HFF-Myc (cell line): ENCODE measurements at regions not wholly inside any gene's neighbourhood (a gene's known extent, or its start where the extent isn't known, plus 50 kb on each side); places are given as distances from the start of the nearest gene placed in this dataset.

Source experiments
- DNase-seq: peaks from one replicate; pipeline ENCODE4 v3.0.0-alpha.2; 2011; ENCODE audit warnings: low read depth; ENCODE audit errors: extremely low read depth
- H3K4me3 ChIP-seq: replicated peaks from 2 replicates; pipeline ENCODE4 v1.5.1; 2011; ENCODE audit warnings: low read depth, mild to moderate bottlenecking, control low read depth, low read length
- CTCF ChIP-seq: IDR thresholded peaks from 2 replicates; pipeline ENCODE4 v1.5.1; 2012; ENCODE audit warnings: mild to moderate bottlenecking, low read depth, low read length, control low read depth; ENCODE audit errors: missing control alignments

- no peak for TF ChIP-seq CTCF
- H3K4me3 ChIP-seq = no peak overlapping the region
- DNase-seq = no peak
Measured at GRCh38 chr2:16525265-16525887, 140.3 kb downstream of the CYRIA start.

- TF ChIP-seq CTCF = no peak
- no peak for DNase-seq
- H3K4me3 ChIP-seq = no peak overlapping the region
Measured at GRCh38 chr2:16523711-16524110, 141.9 kb downstream of the CYRIA start.

- no peak overlapping the region for H3K4me3 ChIP-seq
- no peak for TF ChIP-seq CTCF
- no peak for DNase-seq
Measured at GRCh38 chr2:16522031-16522831, 143.4 kb downstream of the CYRIA start.

GRCh38 chr2:16520891-16521290 lies 144.7 kb downstream of the CYRIA start:
- H3K4me3 ChIP-seq = no peak overlapping the region
- no peak for DNase-seq
- TF ChIP-seq CTCF = no peak

GRCh38 chr2:16515696-16516095 lies 149.9 kb downstream of the CYRIA start:
- DNase-seq = no peak
- H3K4me3 ChIP-seq = no peak overlapping the region
- no peak for TF ChIP-seq CTCF

- TF ChIP-seq CTCF = no peak
Measured at GRCh38 chr2:16513626-16514025, 152.0 kb downstream of the CYRIA start.

More at GRCh38 chr2:16513626-16514025, 152.0 kb downstream of the CYRIA start:
- H3K4me3 ChIP-seq = no peak overlapping the region
- no peak for DNase-seq
